OCI-LY7 (cell line): ENCODE measurements at regions not wholly inside any gene's neighbourhood (a gene's known extent, or its start where the extent isn't known, plus 50 kb on each side); places are given as distances from the start of the nearest gene placed in this dataset. TPM values are rescaled to one million over a fixed set of nuclear protein-coding genes. Genes with fewer than 3 reads are reported as not detected.

Experiments used
- BruUV-seq: library from RNA; stranded (reverse); fragments of 400-500 nt; replicated peaks from 2 replicates; lab custom pipeline; 2021; lab: Mats Ljungman, UMichigan
- CTCF ChIA-PET: fragments of 300-600 bp; sonication (Branson Sonifier 250); formaldehyde crosslinking; loops from one replicate; lab custom pipeline; 2022; ENCODE audit warnings: antibody characterized with exemption; ENCODE audit not compliant: unreplicated experiment; lab: Charles Lee
- POLR2A ChIA-PET: fragments of 300-600 bp; sonication (Branson Sonifier 250); formaldehyde crosslinking; loops from one replicate; lab custom pipeline; 2022; ENCODE audit warnings: antibody characterized with exemption; lab: Charles Lee
- DNase-seq: peaks from one replicate; pipeline ENCODE4 v3.0.0-alpha.2; 2015; ENCODE audit warnings: low spot score
- H2AFZ ChIP-seq: fragments of 200-600 bp; sonication (generic), shearing (Covaris generic); 2 replicates; pipeline ENCODE4 v1.6.1; 2014; ENCODE audit warnings: mild to moderate bottlenecking, antibody characterized with exemption, low read length, moderate library complexity
- H3K27ac ChIP-seq: fragments of 200-600 bp; sonication (generic); 2 replicates; pipeline ENCODE4 v1.5.1; 2014; ENCODE audit warnings: mixed run types, low read depth, mild to moderate bottlenecking, moderate library complexity, low read length, inconsistent platforms; ENCODE audit not compliant: poor library complexity, severe bottlenecking
- H3K36me3 ChIP-seq: fragments of 200-600 bp; sonication (generic); 2 replicates; pipeline ENCODE4 v1.6.1; 2014; ENCODE audit warnings: mild to moderate bottlenecking, antibody characterized with exemption, low read length, moderate library complexity, mixed read lengths; ENCODE audit not compliant: insufficient read depth
- H3K4me1 ChIP-seq: fragments of 200-600 bp; sonication (generic); 2 replicates; pipeline ENCODE4 v1.5.1; 2014; ENCODE audit warnings: mild to moderate bottlenecking, low read length; ENCODE audit not compliant: insufficient read depth, poor library complexity, severe bottlenecking
- H3K4me2 ChIP-seq: fragments of 200-600 bp; sonication (generic); 2 replicates; pipeline ENCODE4 v1.6.1; 2014; ENCODE audit warnings: mild to moderate bottlenecking, low read length
- H3K4me3 ChIP-seq: fragments of 200-600 bp; sonication (generic); 2 replicates; pipeline ENCODE4 v1.5.1; 2014; ENCODE audit warnings: mild to moderate bottlenecking, low read depth, low read length; ENCODE audit not compliant: poor library complexity, severe bottlenecking
- H3K79me2 ChIP-seq: fragments of 200-600 bp; sonication (generic); 2 replicates; pipeline ENCODE4 v1.6.1; 2016; ENCODE audit warnings: low read depth, mild to moderate bottlenecking, low read length, moderate library complexity, mixed read lengths; ENCODE audit not compliant: insufficient read depth
- H3K9me2 ChIP-seq: fragments of 200-600 bp; sonication (generic); 2 replicates; pipeline ENCODE4 v1.6.1; 2016; ENCODE audit warnings: mild to moderate bottlenecking, low read length, mixed read lengths; ENCODE audit not compliant: insufficient read depth
- H3K9me3 ChIP-seq: fragments of 200-600 bp; sonication (generic); 2 replicates; pipeline ENCODE4 v1.6.1; 2014; ENCODE audit warnings: mild to moderate bottlenecking, mixed run types, low read length, mixed read lengths
- H4K20me1 ChIP-seq: fragments of 200-600 bp; sonication (generic); 2 replicates; pipeline ENCODE4 v1.6.1; 2014; ENCODE audit warnings: mild to moderate bottlenecking, antibody characterized with exemption, low read length, moderate library complexity, mixed read lengths; ENCODE audit not compliant: insufficient read depth
- CTCF ChIP-seq: fragments of 200-600 bp; sonication (generic); conservative IDR thresholded peaks from 2 replicates; pipeline ENCODE4 v1.5.1; 2014; ENCODE audit warnings: mild to moderate bottlenecking, antibody characterized with exemption, low read length, moderate library complexity, mixed read lengths
- EZH2phosphoT487 ChIP-seq: fragments of 200-600 bp; sonication (generic); IDR thresholded peaks from 2 replicates; pipeline ENCODE4 v1.6.1; 2018; ENCODE audit warnings: low read depth, borderline replicate concordance, mild to moderate bottlenecking, mixed run types, antibody characterized with exemption, low read length, moderate library complexity, mixed read lengths
- intact Hi-C: fragments of 100-400 bp; cut with micrococcal nuclease; formaldehyde crosslinking; loops from one replicate; pipeline ENCODE4 v1.10.0; 2022; ENCODE audit not compliant: unreplicated experiment
- small RNA-seq: library from RNA; depleted of rRNA; stranded (forward); fragments of <200 nt; gene quantifications from one replicate; pipeline ENCODE3, GENCODE V24; 2014

GRCh38 chr4:112994732-112995464, 54.6 kb upstream of the ANK2 start:
- TF ChIP-seq EZH2phosphoT487, result no peak
- TF ChIP-seq CTCF, result no peak
- H3K36me3 ChIP-seq, result no peaks in the 10 kb centered on the region
- intact Hi-C loops, result no loop called here
- H2AFZ ChIP-seq, result no peak overlapping the region
- no peaks in the 10 kb centered on the region for H4K20me1 ChIP-seq
- no peak overlapping the region for H3K4me2 ChIP-seq
- H3K4me1 ChIP-seq, result no peaks in the 10 kb centered on the region
- ChIA-PET CTCF (no interaction called here), POLR2A (no interaction called here)
- no peak for DNase-seq
- H3K4me3 ChIP-seq, result no peak overlapping the region
- no peak overlapping the region for H3K27ac ChIP-seq
- no peaks in the 10 kb centered on the region for H3K9me3 ChIP-seq
- no TSS peak for BruUV-seq
- no peaks in the 10 kb centered on the region for H3K9me2 ChIP-seq
- no peaks in the 10 kb centered on the region for H3K79me2 ChIP-seq

Small RNAs in the stretch of these regions (small RNA-seq; reads per million reads assigned to genes)
- gene AC017007.1 (not detected), gene RF00019 (not detected)
